ENCODE measurements at regions not wholly inside any gene's neighbourhood (a gene's known extent, or its start where the extent isn't known, plus 50 kb on each side); places are given as distances from the start of the nearest gene placed in this dataset.

DNA sequence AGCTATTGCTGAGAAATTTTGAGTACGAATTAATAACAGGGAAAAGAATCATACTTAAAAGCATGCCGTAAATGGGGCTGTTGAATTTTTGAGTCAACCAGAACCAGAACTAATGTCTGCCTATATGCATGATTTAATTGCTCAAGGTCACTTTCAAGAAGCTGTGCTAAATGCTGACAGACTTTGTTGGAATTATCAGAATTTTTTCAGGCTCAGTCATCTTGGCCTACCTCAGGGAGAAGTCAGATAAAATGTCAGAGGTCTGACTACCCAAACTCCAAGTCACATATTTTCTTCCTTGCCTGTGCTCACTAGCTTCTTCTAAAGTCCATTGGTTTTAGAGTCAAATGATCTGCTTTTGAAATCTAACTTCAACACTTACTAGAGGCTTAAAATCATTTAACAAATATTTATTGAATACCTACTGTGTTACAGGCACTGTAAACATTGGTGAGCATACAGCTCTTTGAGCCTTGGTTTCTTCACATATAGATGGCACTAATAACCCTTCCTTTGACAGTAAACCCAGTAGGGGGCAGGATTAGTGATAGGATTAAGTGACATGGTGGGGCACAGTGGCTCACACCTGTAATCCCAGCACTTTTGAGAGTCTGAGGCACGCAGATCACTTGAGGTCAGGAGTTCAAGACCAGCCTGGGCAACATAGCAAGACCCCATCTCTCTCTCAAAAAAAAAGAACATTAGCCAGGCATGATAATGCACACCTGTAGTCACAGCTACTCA lies 121.2 kb upstream of the SLC44A3 start:
- whole genome bisulfite sequencing, 3 donors = 42 to 70% (median 49%) methylated on average over 3 of the region's 3 CpGs
- intact Hi-C loops (cut with DNase I) = no loop called here
- no peak overlapping the region for H3K4me3 ChIP-seq
- H3K27me3 ChIP-seq (ENCODE audit: insufficient read depth in 3 of 3, low read length in 2 of 3) = no peaks in the 10 kb centered on the region
- no peak overlapping the region for H3K27ac ChIP-seq
- H3K9me3 ChIP-seq = no peaks in the 10 kb centered on the region
- no peaks in the 10 kb centered on the region for H3K36me3 ChIP-seq (ENCODE audit: insufficient read depth in 1 of 2, low read depth in 1 of 2)
- ATAC-seq (peak in 1 of 4 donors; percentile 40), DNase-seq (no peak)
- no peaks in the 10 kb centered on the region for H3K4me1 ChIP-seq
- TF ChIP-seq, protein P1, sequence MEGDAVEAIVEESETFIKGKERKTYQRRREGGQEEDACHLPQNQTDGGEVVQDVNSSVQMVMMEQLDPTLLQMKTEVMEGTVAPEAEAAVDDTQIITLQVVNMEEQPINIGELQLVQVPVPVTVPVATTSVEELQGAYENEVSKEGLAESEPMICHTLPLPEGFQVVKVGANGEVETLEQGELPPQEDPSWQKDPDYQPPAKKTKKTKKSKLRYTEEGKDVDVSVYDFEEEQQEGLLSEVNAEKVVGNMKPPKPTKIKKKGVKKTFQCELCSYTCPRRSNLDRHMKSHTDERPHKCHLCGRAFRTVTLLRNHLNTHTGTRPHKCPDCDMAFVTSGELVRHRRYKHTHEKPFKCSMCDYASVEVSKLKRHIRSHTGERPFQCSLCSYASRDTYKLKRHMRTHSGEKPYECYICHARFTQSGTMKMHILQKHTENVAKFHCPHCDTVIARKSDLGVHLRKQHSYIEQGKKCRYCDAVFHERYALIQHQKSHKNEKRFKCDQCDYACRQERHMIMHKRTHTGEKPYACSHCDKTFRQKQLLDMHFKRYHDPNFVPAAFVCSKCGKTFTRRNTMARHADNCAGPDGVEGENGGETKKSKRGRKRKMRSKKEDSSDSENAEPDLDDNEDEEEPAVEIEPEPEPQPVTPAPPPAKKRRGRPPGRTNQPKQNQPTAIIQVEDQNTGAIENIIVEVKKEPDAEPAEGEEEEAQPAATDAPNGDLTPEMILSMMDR (IDR thresholded peaks at IDR 0.05) = no peak

DNA sequence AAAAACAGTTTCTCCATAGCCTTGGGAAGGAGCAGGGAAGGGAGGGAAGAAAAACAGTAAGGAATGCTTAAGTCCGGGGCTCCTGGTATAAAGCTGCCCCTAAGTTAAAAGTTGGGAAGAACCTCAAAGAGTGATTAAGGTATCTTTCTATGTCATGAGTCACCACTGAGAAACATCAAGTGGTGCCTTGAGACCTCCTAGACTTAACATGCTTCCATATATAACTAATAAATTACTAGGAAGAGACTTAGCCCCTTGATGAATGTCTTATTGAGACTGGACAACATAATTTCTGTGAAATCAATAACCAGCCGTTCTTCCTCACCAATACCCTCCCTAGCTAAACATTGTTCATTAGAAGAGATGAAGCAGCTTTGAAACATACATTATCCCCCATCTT lies 121.8 kb upstream of the SLC44A3 start:
- WGBS, 3 donors = 53 to 75% (median 60%) methylated on average over 2 of the region's 2 CpGs
- intact Hi-C loops (cut with DNase I) = no loop called here

DNA sequence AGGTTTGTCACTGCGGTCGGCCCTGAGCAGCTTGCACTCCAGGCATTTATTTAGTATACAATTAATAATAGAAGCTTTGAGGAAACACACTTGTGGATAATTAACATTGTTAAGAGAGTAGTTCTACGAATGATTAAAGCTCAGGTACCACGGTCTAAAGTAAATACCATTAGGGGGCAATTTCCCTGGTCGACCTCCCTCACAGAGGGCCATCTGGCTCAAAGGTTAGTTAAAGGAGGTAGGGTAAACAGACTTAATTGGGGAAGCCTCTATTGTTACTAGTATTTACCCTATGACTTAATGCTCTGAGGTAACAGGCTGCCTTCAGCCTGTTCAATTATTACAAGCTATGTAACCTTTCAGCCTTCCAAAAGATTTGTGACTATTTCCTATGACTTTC lies 122.3 kb upstream of the SLC44A3 start:
- H3K36me3 ChIP-seq (ENCODE audit: insufficient read depth in 1 of 2, low read depth in 1 of 2) = no peaks in the 10 kb centered on the region
- no peak for ATAC-seq
- H3K4me1 ChIP-seq = no peaks in the 10 kb centered on the region
- TF ChIP-seq, protein P1 (IDR thresholded peaks at IDR 0.05) = no peak
- WGBS, 3 donors = 75 to 77% (median 77%) methylated on average over 5 of the region's 5 CpGs
- intact Hi-C loops (cut with DNase I) = no loop called here
- no peaks in the 10 kb centered on the region for H3K27me3 ChIP-seq (ENCODE audit: insufficient read depth in 3 of 3, low read length in 2 of 3)
- H3K4me3 ChIP-seq = no peak overlapping the region
- no peak for DNase-seq
- H3K27ac ChIP-seq = no peak overlapping the region
- no peaks in the 10 kb centered on the region for H3K9me3 ChIP-seq

More for the DNA sequence above, 121.8 kb upstream of the SLC44A3 start:
- DNase-seq = no peak
- Histone ChIP-seq H3K27me3 (ENCODE audit: insufficient read depth in 3 of 3, low read length in 2 of 3) (no peaks in the 10 kb centered on the region), H3K4me3 (no peak overlapping the region), H3K36me3 (ENCODE audit: insufficient read depth in 1 of 2, low read depth in 1 of 2) (no peaks in the 10 kb centered on the region), H3K27ac (no peak overlapping the region), H3K4me1 (no peaks in the 10 kb centered on the region), H3K9me3 (no peaks in the 10 kb centered on the region)
- TF ChIP-seq, protein P1 (IDR thresholded peaks at IDR 0.05) = no peak
- ATAC-seq = no peak

DNA sequence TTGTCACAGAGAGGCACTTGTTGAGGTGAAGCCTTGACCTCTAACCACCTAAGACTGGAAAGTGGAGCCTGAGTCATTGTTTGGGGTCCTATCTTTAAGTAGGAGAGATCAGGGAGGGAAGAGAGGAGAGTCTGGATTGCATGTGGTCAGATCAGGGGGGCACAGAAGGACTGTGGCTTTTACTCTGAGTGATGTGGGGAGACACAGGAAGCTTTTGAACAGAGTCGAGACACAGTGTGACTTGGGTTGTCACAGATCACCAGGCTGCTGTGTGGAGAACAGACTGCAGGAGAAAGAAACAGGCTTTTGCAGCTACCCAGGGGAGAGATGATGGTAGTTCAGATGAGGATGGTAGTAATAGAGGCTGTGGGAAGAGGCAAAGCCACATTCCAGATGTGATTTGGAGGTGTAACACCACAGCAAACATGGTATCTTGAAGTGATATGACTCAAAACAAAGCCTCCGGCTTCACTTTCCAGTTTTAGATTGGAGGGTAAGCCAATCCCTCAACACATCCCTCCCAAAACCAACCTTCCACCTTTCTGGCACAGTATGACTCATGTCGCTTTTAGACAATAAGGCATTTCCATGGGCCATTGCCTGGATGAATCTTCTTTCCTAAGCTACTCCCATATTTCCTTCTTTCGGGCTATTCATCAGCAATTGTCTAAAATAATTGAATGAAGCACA lies 125.8 kb upstream of the SLC44A3 start:
- H3K36me3 ChIP-seq (ENCODE audit: insufficient read depth in 1 of 2, low read depth in 1 of 2) = no peaks in the 10 kb centered on the region
- TF ChIP-seq, protein P1 (IDR thresholded peaks at IDR 0.05) = no peak
- ATAC-seq = no peak
- DNase-seq = no peak
- 87 to 96% (median 93%) methylated on average over 4 of the region's 4 CpGs for WGBS, 3 donors
- no peaks in the 10 kb centered on the region for H3K27me3 ChIP-seq (ENCODE audit: insufficient read depth in 3 of 3, low read length in 2 of 3)
- no peak overlapping the region for H3K4me3 ChIP-seq
- no peaks in the 10 kb centered on the region for H3K4me1 ChIP-seq
- H3K9me3 ChIP-seq = no peaks in the 10 kb centered on the region
- intact Hi-C loops (cut with DNase I) = no loop called here
- H3K27ac ChIP-seq = no peak overlapping the region

Measured in psoas muscle (tissue), 7 donors.